HepG2 (cell line): ENCODE measurements at regions not wholly inside any gene's neighbourhood (a gene's known extent, or its start where the extent isn't known, plus 50 kb on each side); places are given as distances from the start of the nearest gene placed in this dataset.

Experiments
- CEBPZ ChIP-seq: IDR thresholded peaks from 2 replicates; pipeline ENCODE4 v1.6.1; 2012; ENCODE audit warnings: low read length, improper control_type of control experiment
- RAD51 ChIP-seq: fragments of 450-650 bp; IDR thresholded peaks from 2 replicates; pipeline ENCODE4 v1.6.1; 2016; ENCODE audit warnings: borderline replicate concordance
- TOPORS ChIP-seq: sonication (generic); formaldehyde crosslinking; IDR thresholded peaks from 2 replicates; pipeline ENCODE4 v1.8.0; 2023; ENCODE audit warnings: mild to moderate bottlenecking, missing genetic modification reagents
- ZNF337 ChIP-seq: sonication (generic); formaldehyde crosslinking; IDR thresholded peaks from 2 replicates; pipeline ENCODE4 v1.5.1; 2020; ENCODE audit warnings: missing genetic modification reagents, low read depth, mild to moderate bottlenecking, borderline replicate concordance
- ZNF33A ChIP-seq: sonication (generic); formaldehyde crosslinking; IDR thresholded peaks from 2 replicates; pipeline ENCODE4 v1.5.1; 2020; ENCODE audit warnings: missing genetic modification reagents, mild to moderate bottlenecking, moderate library complexity, borderline replicate concordance
- TF ChIP-seq, protein P1 (sequence below): sonication (generic); formaldehyde crosslinking; IDR thresholded peaks from 2 replicates; pipeline ENCODE4; 2020; ENCODE audit warnings: missing genetic modification reagents, mild to moderate bottlenecking, borderline replicate concordance
- TF ChIP-seq, protein P2 (sequence below): sonication (generic); formaldehyde crosslinking; IDR thresholded peaks from 2 replicates; pipeline ENCODE4 v1.8.1; 2023; ENCODE audit warnings: mild to moderate bottlenecking, missing genetic modification reagents, borderline replicate concordance
- TF ChIP-seq, protein P3 (sequence below): sonication (generic); formaldehyde crosslinking; IDR thresholded peaks from 2 replicates; pipeline ENCODE4 v1.4.0; 2020; ENCODE audit warnings: mild to moderate bottlenecking, missing genetic modification reagents

DNA sequence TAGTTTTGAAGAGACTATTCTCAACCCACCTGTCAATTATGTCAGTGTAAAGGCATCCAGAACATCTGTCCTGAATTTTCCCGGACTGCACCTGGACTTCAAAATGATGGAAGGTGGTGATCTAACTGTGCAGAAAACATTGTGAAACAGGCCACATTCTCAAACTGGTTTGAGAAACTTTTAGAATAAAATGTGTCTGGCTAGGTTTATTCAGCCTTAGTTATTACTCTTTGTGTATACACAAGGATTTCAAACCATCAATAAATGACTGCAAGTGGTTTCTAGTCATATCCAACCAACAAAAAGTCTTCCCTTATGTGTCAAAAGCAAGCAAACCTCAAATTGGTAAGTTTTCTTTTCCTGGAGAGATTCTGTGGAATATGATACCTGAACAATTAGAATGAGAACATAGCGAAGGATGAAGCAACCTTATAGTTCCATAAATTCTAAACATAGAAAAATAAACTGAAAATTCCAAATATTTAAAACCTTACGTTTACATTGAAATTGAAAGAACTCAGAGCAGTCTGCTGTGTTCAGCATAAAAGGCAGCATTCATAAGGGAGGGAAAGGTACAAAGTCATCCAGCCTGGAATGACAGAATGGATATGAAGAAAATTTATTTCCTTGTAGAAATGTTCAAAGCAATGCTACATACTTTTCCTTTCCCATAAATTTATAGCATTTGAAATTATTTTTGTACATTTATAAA, 306.6 kb upstream of the TGFBR2 start (continued):
- TF ChIP-seq CEBPZ = no peak
- TF ChIP-seq, protein P1, sequence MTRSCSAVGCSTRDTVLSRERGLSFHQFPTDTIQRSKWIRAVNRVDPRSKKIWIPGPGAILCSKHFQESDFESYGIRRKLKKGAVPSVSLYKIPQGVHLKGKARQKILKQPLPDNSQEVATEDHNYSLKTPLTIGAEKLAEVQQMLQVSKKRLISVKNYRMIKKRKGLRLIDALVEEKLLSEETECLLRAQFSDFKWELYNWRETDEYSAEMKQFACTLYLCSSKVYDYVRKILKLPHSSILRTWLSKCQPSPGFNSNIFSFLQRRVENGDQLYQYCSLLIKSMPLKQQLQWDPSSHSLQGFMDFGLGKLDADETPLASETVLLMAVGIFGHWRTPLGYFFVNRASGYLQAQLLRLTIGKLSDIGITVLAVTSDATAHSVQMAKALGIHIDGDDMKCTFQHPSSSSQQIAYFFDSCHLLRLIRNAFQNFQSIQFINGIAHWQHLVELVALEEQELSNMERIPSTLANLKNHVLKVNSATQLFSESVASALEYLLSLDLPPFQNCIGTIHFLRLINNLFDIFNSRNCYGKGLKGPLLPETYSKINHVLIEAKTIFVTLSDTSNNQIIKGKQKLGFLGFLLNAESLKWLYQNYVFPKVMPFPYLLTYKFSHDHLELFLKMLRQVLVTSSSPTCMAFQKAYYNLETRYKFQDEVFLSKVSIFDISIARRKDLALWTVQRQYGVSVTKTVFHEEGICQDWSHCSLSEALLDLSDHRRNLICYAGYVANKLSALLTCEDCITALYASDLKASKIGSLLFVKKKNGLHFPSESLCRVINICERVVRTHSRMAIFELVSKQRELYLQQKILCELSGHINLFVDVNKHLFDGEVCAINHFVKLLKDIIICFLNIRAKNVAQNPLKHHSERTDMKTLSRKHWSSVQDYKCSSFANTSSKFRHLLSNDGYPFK = no peak
- no peak for TF ChIP-seq ZNF33A (CRISPR knock-in tag)
- TF ChIP-seq RAD51 = no peak
- TF ChIP-seq, protein P2, sequence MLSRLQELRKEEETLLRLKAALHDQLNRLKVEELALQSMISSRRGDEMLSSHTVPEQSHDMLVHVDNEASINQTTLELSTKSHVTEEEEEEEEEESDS (CRISPR knock-in tag) = no peak
- TF ChIP-seq, protein P3, sequence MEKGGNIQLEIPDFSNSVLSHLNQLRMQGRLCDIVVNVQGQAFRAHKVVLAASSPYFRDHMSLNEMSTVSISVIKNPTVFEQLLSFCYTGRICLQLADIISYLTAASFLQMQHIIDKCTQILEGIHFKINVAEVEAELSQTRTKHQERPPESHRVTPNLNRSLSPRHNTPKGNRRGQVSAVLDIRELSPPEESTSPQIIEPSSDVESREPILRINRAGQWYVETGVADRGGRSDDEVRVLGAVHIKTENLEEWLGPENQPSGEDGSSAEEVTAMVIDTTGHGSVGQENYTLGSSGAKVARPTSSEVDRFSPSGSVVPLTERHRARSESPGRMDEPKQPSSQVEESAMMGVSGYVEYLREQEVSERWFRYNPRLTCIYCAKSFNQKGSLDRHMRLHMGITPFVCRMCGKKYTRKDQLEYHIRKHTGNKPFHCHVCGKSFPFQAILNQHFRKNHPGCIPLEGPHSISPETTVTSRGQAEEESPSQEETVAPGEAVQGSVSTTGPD (CRISPR knock-in tag) = no peak
- no peak for TF ChIP-seq TOPORS (CRISPR knock-in tag)
- TF ChIP-seq ZNF337 = no peak
- TF ChIP-seq, all 625 proteins: peak for 7
